ENCODE measurements at regions not wholly inside any gene's neighbourhood (a gene's known extent, or its start where the extent isn't known, plus 50 kb on each side); places are given as distances from the start of the nearest gene placed in this dataset.

- TF ChIP-seq POLR2AphosphoS5 (IDR thresholded peaks at IDR 0.05; ENCODE audit: low read depth, low read length) (no peak), KDM4A (IDR thresholded peaks at IDR 0.05; ENCODE audit: low read depth, low read length, severe bottlenecking) (no peak), BCL11A (IDR thresholded peaks at IDR 0.05; ENCODE audit: low read depth in 2 of 2, low read length in 2 of 2) (no peak), SP2 (IDR thresholded peaks at IDR 0.05; ENCODE audit: low read length) (no peak)
Measured at GRCh38 chr9:106038266-106039001, 344.1 kb downstream of the TMEM38B start (continued).

All from H1 (cell line).